NCI-H82 (cell line): ENCODE measurements at regions not wholly inside any gene's neighbourhood (a gene's known extent, or its start where the extent isn't known, plus 50 kb on each side); places are given as distances from the start of the nearest gene placed in this dataset.
A peak's percentile ranks its signal among the peaks of the same experiment; 100 is the strongest.
"Not testable (repeated sequence)": the region's sequence is repeated elsewhere in the genome, so short reads cannot be mapped to it uniquely, and the experiment has no call there.

Experiments
- DNase-seq: peaks from one replicate; lab custom pipeline; 2025; lab: John Stamatoyannopoulos, UW

- no peak for DNase-seq
Measured at GRCh38 chr2:198304859-198305258, 500.5 kb downstream of the PLCL1 start.

DNA sequence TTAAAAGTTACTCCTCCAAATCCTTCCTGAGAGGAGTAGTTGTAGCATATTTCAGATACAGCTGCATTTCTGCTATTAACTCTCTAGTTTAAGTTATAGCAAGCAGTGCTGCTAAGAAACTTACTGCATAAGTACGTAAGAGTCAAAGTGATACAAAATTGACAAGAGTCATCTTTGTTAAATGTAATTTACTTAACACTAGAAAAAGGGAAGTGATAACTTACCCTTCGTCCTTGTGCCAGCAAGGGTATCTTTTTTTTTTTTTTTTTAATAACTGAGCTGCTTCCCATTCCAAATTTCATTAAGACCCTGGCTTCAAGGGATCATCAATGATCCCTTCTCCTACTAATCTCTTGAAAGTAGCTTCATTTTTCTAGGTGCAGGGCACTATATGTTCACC lies 493.0 kb downstream of the PLCL1 start:
- no peak for DNase-seq

DNA sequence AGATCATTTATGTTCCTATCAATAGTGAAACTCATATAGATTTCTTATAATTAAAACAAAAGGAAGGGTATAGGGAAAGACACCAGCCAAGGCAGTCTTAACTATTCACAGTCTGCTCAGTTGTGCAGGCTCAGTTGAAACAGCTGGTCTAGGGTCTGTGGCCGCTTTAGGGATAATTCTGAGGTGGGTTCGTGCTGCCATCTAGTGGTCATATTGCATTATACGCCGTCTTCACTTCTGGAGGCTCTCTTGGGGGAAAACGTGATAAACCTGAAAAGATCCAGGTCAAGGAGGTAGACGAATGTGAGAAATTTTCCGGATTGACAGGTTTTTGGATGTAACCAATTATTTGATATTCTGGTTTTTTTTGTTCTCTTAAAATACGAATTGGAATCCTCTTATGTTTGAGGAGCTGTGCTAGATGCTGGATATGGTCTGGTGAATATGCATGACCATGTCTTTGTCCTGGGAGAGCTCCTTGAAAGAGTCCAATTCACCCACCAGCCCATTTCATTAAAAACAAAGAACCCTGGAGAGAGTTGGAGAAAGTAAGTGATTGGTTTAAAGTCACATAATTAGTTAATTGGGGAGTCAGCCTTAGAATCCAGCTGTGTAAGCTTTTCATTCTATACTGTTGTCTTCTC lies 492.4 kb downstream of the PLCL1 start:
- peak; percentile 92 for DNase-seq

DNA sequence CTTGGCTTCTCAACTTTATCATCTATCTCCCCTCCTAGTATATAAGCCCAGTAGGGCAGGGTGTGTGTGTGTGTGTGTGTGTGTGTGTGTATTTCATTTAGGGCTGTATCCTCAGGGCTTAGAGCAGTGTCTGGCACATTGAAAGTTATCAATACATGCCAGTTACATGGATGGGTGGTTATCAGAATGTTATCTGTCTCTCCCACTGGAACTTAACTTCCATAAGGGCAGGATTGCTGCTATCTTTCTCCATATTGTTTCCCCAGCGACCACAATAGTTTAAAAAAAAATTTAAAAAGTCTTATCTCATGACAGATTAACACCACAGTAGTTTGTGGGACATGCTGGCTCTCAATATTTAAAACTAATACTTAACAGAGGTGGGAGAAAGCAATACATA lies 488.9 kb downstream of the PLCL1 start:
- no peak for DNase-seq

DNA sequence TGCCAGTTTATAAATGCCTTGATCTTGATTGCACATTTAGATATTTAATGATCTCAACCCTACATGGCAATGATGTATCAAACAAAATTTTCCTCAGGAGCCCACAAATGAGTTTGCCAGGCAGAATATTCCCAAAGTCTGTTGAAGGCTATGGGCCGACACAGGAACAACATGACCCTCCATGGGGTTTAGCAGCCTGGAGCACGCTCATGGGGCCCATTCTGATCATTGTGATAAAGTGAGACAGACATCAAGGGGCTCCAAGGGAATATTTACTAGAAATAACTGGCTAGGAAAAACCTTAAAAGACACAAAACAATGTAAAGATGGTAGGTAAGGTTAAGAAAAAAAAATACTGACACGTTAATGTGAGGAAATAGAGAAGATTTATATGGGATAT lies 485.4 kb downstream of the PLCL1 start:
- no peak for DNase-seq

DNA sequence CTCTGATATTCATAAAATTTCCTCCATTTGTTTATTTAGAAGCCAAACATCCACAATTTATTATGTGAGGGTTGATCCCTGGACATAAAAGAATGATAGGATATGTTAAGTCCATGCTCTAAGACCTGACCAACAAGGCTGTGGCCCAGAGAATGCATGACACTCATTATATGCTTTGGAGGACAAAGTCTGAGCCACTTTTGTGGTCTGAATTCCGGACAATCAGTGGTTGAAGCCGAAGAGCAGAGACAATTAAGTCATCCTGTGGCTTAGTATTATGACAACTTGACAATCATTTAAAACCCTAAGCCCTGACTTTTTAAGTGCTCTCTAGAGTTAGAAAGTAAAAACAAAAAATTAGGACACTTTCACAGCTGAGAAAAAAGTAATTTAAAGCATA lies 483.3 kb downstream of the PLCL1 start:
- DNase-seq = no peak

GRCh38 chr2:198285216-198285615 lies 480.8 kb downstream of the PLCL1 start:
- DNase-seq = no peak

GRCh38 chr2:198283146-198283545 lies 478.8 kb downstream of the PLCL1 start:
- no peak for DNase-seq

GRCh38 chr2:198282061-198282460 lies 477.7 kb downstream of the PLCL1 start:
- no peak for DNase-seq

- no peak for DNase-seq
Measured at GRCh38 chr2:198280145-198280544, 475.8 kb downstream of the PLCL1 start.

GRCh38 chr2:198279026-198279425 lies 474.6 kb downstream of the PLCL1 start:
- DNase-seq = no peak

GRCh38 chr2:198277181-198277580 lies 472.8 kb downstream of the PLCL1 start:
- no peak for DNase-seq

DNA sequence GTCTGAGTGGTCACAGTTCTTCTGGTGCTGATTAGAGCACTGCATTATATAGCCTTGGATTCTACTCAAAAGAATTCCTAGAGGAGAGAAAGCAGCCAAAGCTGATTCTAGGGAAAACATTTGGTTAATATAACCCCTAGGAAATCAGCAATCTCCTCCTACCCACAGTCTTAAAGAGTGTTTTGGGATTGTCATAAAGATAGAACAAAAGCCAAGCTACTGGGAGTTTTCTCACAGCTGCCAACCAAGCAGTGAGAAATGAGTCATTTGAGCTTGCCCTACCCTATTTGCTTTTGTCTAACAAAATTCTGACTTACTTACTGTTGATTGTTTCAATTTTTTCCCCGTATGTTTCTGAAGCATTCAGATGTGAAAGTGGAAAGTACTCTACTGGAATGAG lies 469.3 kb downstream of the PLCL1 start:
- DNase-seq = no peak

GRCh38 chr2:198270157-198270556 lies 465.8 kb downstream of the PLCL1 start:
- not testable (repeated sequence) for DNase-seq

GRCh38 chr2:198268519-198268918 lies 464.1 kb downstream of the PLCL1 start:
- DNase-seq = peak; percentile 19

GRCh38 chr2:198259496-198259895 lies 455.1 kb downstream of the PLCL1 start:
- no peak for DNase-seq

GRCh38 chr2:198254536-198255090 lies 450.2 kb downstream of the PLCL1 start:
- no peak for DNase-seq

DNA sequence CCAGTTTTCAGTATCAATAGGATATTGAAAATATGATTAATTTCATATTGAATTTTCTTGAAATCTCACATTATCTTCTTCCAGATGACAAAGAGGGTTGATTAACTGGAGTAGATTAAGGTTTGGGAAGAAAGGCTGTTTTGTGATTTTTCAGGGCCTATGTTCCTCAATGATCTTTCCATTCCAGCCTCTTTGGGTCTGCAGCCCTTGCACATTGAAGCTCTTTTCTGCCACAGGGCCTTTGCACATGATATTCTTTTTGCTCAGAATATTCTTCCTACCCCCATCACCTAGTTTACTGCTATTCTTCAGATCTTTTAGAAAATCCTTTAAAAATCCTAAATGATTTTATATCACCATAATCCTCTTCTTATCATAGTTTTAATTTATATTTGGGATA lies 449.6 kb downstream of the PLCL1 start:
- no peak for DNase-seq

- no peak for DNase-seq
Measured at GRCh38 chr2:198252472-198252871, 448.1 kb downstream of the PLCL1 start.

DNA sequence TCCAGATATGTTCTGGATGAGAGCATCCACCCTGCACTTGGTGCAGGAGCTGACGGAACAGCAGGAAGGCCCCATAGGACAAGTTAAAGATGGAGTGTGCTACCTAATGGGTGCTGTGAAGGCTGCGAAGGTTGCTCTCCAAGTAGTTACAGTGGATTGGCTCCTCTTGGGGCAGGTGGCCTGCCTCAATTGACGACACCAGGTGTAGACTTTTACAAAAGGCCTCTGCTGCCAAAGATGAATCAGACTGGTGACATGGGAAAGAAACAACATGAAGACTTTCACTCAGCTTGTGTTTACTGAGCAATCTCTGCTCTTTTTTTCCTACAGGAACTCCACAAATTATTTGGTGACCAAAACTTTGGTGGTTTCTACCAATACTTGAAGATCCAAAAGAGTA lies 437.7 kb downstream of the PLCL1 start:
- no peak for DNase-seq

DNA sequence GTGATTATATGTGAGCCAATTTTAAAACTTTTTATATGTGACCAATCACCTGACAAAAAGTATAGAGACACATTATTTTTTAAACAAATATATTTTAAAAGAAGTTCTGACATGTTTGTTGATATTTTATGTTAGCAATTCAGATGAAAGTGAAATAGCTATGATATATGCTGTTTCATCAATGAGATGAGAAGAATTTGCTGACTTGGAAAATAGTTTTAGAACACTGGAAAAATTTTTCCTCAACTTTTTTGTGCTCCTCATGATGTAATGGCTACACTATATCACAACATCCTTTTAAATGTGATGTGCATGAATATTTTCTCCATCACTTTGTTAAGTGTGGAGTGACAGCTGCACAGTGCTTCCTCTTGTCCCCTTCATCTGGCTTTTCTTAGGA lies 434.0 kb downstream of the PLCL1 start:
- DNase-seq = no peak

DNA sequence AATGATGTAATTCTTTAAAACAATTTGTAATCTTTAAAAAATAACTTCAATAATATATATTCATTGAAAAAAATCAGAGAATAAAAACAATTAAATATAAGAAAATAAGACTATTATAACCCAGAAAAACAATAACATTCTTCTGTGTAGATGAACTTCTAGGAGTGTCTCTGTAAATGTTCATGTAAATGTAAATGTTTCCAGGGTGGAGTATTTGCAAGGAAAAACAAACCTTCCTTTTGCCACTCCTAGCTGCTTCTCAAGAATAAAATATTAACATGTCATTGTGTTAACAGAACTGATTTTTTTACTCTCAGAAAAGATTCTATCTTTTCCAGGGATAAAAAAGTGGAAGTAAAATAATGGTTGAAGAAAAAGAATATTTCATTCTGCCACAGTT lies 431.9 kb downstream of the PLCL1 start:
- DNase-seq = no peak

GRCh38 chr2:198232281-198232680 lies 427.9 kb downstream of the PLCL1 start:
- no peak for DNase-seq

DNA sequence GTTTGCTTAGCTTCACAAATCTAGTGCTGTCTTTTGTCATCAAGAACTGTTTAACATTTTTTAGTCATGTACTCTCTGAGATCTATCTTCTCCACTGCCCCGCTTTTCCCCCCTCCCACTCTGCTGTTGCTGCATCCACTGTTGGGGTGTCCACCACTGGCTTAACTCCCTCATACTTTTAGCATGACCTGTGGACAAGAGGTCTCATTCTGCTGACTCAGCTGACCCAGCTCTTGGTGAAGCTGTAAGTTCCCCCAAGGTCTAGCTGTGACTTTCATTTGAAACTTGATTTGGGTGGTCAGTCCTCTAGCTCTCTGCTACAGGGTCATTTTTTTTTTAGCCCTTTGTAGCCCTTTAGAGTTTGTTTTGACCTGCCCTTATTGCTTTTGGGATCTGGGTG lies 427.2 kb downstream of the PLCL1 start:
- no peak for DNase-seq
